GM12874 (cell line): ENCODE measurements at regions not wholly inside any gene's neighbourhood (a gene's known extent, or its start where the extent isn't known, plus 50 kb on each side); places are given as distances from the start of the nearest gene placed in this dataset.

Source experiments
- CTCF ChIP-seq: IDR thresholded peaks from 2 replicates; pipeline ENCODE4 v1.5.1; 2011; ENCODE audit warnings: low read depth, mild to moderate bottlenecking, control low read depth, low read length, moderate library complexity; ENCODE audit not compliant: insufficient read depth

DNA sequence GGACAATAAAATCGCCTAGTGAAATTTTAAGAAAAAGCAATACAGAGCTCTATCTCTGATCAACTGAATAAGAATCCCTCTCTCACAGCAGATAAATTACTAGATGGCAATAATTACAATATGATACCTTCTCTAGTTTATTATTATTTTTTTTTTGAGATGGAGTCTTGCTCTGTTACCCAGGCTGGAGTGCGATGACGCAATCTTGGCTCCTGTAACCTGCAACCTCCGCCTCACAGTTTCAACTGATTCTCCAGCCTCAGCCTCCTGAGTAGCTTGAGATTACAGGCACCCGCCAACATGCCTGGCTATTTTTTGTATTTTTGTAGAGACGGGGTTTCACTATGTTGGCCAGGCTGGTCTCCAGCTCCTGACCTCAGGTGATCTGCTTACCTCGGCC is 129.3 kb upstream of the PTCHD4 start:
- no peak for TF ChIP-seq CTCF

DNA sequence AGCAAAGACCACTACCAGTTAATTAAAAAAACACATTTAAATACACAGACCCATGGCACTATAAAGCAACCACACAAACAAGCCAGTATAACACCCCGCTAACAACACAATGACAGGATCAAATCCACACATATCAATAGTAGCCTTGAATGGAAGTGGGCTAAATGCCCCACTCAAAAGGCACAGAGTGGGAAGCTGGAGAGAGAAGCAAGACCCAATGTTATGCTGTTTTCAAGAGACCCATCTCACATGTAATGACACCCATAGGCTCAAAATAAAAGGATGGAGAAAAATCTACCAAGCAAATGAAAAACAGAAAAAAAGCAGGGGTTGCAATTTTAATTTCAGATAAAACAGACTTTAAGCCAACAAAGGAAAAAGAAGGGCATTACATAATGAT is 125.4 kb upstream of the PTCHD4 start:
- TF ChIP-seq CTCF: no peak

DNA sequence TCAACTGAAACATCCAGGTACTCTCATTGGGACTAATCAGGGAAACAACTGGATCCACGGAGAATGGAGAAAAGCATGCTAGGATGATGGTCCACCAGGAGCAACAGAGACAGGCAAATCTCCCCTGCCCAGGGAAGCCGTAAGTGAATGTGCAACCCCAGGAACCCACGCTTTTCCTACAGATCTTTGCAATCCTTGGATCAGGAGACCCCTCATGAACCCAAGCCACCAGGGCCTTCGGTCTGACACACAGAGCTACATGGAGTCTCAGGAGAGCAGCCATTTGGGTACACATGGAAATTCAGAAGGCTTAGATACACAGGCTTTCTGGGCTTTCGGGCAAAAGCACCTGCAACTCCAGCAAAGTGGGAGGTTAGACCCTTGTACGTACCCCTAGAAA is 122.1 kb upstream of the PTCHD4 start:
- TF ChIP-seq CTCF: no peak

- TF ChIP-seq CTCF: no peak
Measured at GRCh38 chr6:48229841-48230240, 118.8 kb upstream of the PTCHD4 start.

DNA sequence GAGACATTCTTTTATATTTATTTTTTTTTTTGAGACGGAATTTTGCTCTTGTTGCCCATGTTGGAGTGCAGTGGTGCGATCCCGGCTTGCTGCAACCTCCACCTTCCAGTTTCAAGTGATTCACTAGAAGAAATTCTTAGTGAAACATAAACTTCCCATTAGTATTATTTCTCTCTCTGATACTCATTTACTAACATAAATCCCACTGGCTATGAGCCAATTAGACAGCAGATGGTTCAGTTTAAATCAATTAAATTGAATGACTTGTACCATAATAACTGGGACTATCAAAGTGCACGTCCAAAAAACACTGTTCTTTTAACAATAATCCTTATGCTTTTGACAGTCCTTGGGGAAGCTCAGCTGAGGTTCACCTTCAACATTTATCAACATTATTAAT is 111.2 kb upstream of the PTCHD4 start:
- TF ChIP-seq CTCF: no peak

GRCh38 chr6:48213076-48213788 is 102.2 kb upstream of the PTCHD4 start:
- TF ChIP-seq CTCF: no peak

- no peak for TF ChIP-seq CTCF
Measured at GRCh38 chr6:48212501-48212900, 101.5 kb upstream of the PTCHD4 start.
